HG02623 (cell line): ENCODE measurements at regions not wholly inside any gene's neighbourhood (a gene's known extent, or its start where the extent isn't known, plus 50 kb on each side); places are given as distances from the start of the nearest gene placed in this dataset.
"Not testable (repeated sequence)": the region's sequence is repeated elsewhere in the genome, so short reads cannot be mapped to it uniquely, and the experiment has no call there.

Source experiments
- ATAC-seq: cut with Tn5 transposase; IDR thresholded peaks from one replicate; pipeline ENCODE4 v1.9.1; 2021; ENCODE audit warnings: moderate library complexity; ENCODE audit not compliant: unreplicated experiment

DNA sequence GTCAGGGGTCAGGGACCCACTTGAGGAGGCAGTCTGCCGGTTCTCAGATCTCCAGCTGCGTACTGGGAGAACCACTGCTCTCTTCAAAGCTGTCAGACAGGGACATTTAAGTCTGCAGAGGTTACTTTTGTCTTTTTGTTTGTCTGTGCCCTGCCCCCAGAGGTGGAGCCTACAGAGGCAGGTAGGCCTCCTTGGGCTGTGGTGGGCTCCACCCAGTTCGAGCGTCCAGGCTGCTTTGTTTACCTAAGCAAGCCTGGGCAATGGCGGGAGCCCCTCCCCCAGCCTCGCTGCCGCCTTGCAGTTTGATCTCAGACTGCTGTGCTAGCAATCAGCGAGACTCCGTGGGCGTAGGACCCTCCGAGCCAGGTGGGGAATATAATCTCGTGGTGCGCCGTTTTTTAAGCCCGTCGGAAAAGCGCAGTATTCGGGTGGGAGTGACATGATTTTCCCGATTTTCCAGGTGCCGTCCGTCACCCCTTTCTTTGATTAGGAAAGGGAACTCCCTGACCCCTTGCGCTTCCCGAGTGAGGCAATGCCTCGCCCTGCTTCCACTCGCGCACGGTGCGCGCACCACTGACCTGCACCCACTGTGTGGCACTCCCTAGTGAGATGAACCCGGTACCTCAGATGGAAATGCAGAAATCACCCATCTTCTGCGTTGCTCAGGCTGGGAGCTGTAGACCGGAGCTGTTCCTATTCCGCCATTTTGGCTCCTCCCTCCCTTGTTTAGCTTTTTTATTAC, 268.6 kb upstream of the SATB1 start:
- ATAC-seq: not testable (repeated sequence)

- no peak for ATAC-seq
These were observed 262.1 kb upstream of the SATB1 start for GRCh38 chr3:18687286-18687685.

GRCh38 chr3:18683900-18684299, 258.8 kb upstream of the SATB1 start:
- no peak for ATAC-seq

GRCh38 chr3:18681818-18682345, 256.7 kb upstream of the SATB1 start:
- no peak for ATAC-seq

GRCh38 chr3:18680758-18681157, 255.6 kb upstream of the SATB1 start:
- ATAC-seq: no peak

DNA sequence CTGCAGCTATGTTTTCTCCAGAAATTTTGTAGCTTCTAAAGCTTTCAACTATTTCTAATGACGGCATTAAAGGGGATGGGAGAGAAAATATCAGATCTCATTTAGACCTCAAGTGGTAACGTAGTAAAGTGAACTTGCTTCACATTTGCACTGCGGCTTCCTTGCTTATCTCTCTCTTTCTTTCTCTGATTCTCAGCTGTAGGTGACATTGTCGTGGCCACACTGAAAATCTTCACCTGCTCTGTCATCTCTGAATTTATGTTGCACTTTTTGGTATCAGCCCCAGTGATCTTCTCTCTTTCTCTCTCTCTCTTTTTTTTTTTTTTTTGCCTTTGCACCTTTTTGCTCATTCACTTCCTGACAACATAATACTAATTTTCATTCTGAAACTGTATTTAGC, 254.1 kb upstream of the SATB1 start:
- no peak for ATAC-seq

DNA sequence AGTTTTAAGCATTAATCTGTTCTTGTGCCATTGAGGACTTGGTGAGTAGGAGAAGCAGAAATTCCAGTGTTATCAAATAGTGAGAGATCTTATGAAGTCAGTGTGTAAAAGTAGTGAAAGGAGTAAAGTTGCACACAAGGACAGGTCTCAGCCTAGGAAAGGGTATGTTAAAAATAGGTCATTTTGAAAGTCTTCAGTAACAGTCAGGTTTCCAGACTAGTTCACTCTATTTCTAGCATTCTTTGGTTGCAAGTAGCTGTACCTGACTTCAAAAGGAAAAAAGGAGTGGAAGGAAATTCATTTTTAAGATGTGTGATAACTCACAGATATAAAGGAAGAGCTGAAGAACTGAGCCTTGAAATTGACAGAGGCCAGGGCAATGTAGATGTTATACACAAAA, 250.1 kb upstream of the SATB1 start:
- no peak for ATAC-seq

DNA sequence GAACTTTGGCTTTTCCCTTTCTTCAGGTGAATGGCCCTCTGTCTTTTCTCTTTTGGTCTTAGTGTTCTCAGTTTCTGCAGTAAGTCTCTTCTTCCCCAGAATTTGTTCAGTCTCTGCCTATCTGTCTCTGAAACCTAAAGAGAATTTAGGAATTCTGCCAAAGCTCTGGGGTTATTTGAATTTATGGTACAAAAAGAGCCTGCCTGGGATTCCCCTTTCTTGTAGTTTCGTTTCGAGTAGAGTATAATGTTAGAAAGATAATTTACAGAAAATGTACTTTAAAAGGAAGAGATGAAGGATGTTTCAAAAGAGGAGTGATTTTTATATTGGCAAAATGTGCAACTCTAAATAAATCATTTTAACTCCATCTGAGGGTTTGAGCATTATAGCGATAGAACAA, 247.4 kb upstream of the SATB1 start:
- peak; percentile 60 for ATAC-seq

GRCh38 chr3:18670759-18671158, 245.6 kb upstream of the SATB1 start:
- ATAC-seq: no peak

DNA sequence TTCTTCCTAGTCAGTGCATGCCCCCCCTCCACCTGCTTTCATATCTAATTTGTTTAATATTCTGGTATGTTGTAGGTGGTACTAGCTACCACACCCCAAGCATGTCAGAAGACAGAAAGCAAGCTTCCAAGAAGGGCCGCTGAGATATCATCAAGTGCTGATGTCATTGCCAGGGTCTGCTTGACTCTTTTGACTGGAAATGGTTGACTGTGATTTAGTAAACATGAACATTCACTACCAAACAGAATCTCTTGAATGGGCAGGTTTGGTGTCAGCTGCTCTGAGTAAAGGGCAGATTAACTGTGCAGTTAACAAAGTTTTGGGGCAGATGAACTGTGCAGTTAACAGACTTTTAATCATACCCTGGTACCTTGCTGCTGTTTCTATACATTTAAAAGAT, 244.2 kb upstream of the SATB1 start:
- ATAC-seq: no peak

DNA sequence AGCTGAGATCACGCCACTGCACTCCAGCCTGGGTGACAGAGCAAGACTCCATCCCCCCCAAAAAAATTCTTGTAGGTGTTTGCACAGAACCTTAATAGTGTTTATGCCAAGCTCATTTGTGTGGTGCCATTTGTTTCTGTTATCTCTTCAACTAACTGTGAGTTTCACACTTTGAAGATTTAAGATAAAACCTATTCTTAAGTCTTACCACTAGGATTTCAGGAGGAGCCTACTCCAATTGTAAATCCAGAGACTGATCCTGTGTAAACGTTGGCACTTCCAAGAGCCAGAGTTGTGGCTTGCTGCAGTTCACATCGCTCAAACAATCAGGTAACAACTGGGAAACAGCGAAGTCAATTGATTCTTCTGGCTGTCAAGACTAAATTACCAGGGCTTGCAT, 242.4 kb upstream of the SATB1 start:
- no peak for ATAC-seq

DNA sequence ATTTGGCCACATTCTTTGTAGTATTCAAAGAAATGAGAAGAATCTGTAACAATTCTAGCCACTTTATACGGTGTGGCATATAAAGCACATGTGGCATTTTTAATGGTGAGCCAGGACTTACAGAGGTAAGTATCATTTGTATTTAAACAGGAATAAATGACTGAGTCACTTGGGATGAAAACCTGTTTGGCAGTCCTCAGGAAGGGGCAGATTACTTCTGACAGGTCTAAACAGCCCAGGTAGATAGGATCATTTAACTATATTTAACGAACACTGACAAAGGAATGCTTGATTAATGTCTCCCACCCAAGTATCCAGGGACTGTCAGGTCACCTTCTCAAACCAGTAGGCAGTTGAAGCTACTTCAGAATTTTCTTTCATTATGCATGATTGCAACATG, 241.5 kb upstream of the SATB1 start:
- no peak for ATAC-seq

GRCh38 chr3:18660059-18660458, 234.9 kb upstream of the SATB1 start:
- no peak for ATAC-seq

DNA sequence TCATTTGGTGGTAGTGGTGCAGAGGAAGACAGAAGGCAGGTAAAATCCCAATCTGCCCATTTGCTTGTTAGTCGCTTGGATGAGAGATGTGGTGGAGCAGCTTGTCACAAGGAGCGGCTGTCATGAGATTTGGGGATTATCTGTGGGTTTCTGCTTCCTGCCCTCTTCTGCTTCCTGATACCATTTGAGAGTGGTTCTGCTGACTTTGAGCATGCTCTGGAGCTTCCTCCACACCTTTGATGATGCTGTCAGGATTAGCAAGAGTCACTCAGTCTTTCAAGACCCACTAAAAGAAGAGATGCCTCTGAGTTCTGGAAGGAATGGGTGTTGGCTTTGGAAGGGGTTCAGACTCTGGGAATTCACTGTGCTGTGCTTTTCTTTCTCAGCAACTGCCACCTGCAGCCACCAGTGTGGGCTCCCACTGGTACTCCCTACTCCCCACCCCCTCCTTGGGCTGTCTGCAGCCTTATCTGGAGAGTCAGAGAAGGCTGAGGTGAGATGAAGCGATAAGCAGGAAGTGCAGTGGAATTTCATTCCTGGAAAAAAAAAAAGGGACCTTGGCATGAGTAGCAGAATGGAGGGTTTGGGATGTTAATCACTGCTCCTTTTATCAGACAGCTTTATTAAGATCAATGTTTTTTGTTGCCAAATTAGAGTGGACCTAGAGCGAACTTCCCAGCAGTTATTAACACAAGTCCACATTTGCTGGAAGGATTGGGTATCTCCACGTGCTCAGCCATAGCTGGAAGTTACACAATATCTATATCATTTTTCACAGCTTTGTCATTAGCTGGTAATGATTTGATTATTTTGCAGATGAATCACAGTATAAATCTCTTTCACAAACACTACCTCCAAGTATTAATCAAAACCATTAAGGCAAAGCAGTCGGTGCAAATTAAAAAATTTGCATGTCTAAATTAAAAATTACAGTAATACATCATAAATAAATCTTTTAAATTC, 233.0 kb upstream of the SATB1 start:
- ATAC-seq: no peak

DNA sequence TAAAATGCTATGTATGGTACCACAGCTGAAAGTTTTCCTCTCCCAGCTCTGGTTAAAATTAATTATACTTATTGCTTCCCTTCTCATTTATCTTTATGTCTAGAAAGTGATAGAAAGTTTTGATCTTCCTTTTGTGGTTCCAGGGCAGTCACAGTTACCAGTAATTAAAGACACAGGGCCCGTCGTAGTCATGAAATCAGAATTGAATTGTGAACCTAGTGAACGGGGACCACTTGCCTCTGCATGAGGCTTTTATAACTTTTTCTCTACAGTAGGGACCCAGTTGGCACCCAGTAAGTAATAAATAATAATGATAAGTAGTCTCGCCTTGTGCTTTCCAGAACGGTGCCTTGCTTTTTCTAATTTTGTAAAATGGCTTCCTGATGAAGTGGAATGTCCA, 231.7 kb upstream of the SATB1 start:
- no peak for ATAC-seq

GRCh38 chr3:18656410-18656809, 231.3 kb upstream of the SATB1 start:
- no peak for ATAC-seq

- ATAC-seq: no peak
These were observed 230.7 kb upstream of the SATB1 start for GRCh38 chr3:18655827-18656226.

GRCh38 chr3:18652781-18653180, 227.6 kb upstream of the SATB1 start:
- no peak for ATAC-seq

DNA sequence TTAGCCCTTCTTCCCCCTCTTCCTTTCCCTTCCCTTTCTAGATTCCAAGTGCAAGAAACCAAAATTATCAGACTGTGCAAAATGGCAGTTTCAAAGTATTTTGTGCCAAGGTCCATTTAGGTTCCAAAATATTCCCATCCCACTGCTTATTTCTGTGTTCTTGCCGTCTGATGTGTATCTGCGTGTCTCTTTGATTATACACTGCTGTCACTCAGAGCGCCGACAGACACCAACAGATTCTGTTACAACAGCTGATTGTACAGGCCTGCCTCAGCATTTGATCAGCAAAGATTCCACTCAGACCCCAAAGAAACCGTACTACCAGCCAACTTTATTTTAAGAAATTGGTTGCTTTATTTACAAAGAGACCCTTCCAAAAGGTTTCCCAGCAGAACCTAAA, 225.6 kb upstream of the SATB1 start:
- ATAC-seq: no peak

- peak; percentile 82 for ATAC-seq
These were observed 224.7 kb upstream of the SATB1 start for GRCh38 chr3:18649666-18650363.

GRCh38 chr3:18648868-18649462, 223.8 kb upstream of the SATB1 start:
- no peak for ATAC-seq
